ENCODE measurements at regions not wholly inside any gene's neighbourhood (a gene's known extent, or its start where the extent isn't known, plus 50 kb on each side); places are given as distances from the start of the nearest gene placed in this dataset.

DNA sequence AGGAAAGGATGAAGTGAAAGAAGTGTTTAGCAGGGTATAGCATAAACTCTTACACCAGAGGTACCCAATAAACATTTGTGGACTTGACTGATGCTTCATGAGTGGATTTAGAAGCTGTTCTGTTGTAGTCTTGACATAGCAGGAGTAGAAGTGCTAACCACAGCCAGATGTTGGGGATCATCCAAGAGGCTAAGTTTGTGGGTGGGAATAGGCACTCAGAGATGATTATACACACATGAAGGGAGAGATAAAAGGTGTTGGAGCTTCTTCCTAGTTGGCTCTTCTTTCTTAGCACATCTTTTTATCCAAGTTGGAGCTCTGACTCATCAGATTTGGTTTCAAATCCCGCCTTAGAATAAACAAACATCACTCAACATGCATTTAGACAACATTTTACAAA, 166.7 kb upstream of the E2F7 start:
- TF ChIP-seq, protein P1, sequence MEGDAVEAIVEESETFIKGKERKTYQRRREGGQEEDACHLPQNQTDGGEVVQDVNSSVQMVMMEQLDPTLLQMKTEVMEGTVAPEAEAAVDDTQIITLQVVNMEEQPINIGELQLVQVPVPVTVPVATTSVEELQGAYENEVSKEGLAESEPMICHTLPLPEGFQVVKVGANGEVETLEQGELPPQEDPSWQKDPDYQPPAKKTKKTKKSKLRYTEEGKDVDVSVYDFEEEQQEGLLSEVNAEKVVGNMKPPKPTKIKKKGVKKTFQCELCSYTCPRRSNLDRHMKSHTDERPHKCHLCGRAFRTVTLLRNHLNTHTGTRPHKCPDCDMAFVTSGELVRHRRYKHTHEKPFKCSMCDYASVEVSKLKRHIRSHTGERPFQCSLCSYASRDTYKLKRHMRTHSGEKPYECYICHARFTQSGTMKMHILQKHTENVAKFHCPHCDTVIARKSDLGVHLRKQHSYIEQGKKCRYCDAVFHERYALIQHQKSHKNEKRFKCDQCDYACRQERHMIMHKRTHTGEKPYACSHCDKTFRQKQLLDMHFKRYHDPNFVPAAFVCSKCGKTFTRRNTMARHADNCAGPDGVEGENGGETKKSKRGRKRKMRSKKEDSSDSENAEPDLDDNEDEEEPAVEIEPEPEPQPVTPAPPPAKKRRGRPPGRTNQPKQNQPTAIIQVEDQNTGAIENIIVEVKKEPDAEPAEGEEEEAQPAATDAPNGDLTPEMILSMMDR (conservative IDR thresholded peaks at IDR 0.05; ENCODE audit: low read length), result no peak
- no peak for TF ChIP-seq EZH2phosphoT487 (IDR thresholded peaks at IDR 0.05; ENCODE audit: borderline replicate concordance)

All from Loucy (cell line).